CD14-positive monocyte (primary cell): ENCODE measurements at regions not wholly inside any gene's neighbourhood (a gene's known extent, or its start where the extent isn't known, plus 50 kb on each side); places are given as distances from the start of the nearest gene placed in this dataset.

Experiments used
- DNase-seq, 3 donors: peaks; one replicate each; pipeline ENCODE4 v3.0.0-alpha.2; 2011 to 2022
- H2AFZ ChIP-seq: 2 replicates; pipeline ENCODE4 v1.6.0; 2012; ENCODE audit warnings: mild to moderate bottlenecking, low read depth, low read length, inconsistent platforms; ENCODE audit not compliant: insufficient read depth, poor library complexity, severe bottlenecking
- H3K27ac ChIP-seq, 2 donors: 1 replicate in 1 of 2; 2 replicates in 1 of 2; pipeline ENCODE4 v1.5.1; 2012 to 2013; ENCODE audit warnings: low read length in 2 of 2, control low read depth in 1 of 2, inconsistent platforms in 1 of 2, low read depth in 1 of 2, mild to moderate bottlenecking in 1 of 2
- H3K27me3 ChIP-seq, 2 donors: one replicate each; pipeline versions ENCODE4 v1.6.0 to v1.6.1; 2011 to 2013; ENCODE audit warnings: low read length in 2 of 2; ENCODE audit not compliant: control insufficient read depth in 2 of 2, insufficient read depth in 2 of 2
- H3K36me3 ChIP-seq, 2 donors: replicated peaks in 1 of 2; 1 replicate in 1 of 2; 2 replicates in 1 of 2; pipeline versions ENCODE4 v1.5.1 to v1.6.1; 2012 to 2013; ENCODE audit warnings: low read length in 2 of 2, control low read depth in 1 of 2, inconsistent platforms in 1 of 2, mild to moderate bottlenecking in 1 of 2; ENCODE audit not compliant: insufficient read depth in 2 of 2, control insufficient read depth in 1 of 2
- H3K4me1 ChIP-seq, 2 donors: 1 replicate in 1 of 2; 2 replicates in 1 of 2; pipeline versions ENCODE4 v1.5.1 to v1.6.1; 2012 to 2013; ENCODE audit warnings: low read length in 2 of 2, control low read depth in 1 of 2, inconsistent platforms in 1 of 2, mild to moderate bottlenecking in 1 of 2, moderate library complexity in 1 of 2; ENCODE audit not compliant: insufficient read depth in 2 of 2, control insufficient read depth in 1 of 2
- H3K4me2 ChIP-seq: replicated peaks from 2 replicates; pipeline ENCODE3; 2012; ENCODE audit warnings: low read length, moderate library complexity, mild to moderate bottlenecking; ENCODE audit not compliant: poor library complexity, severe bottlenecking; ENCODE audit errors: extremely low read depth
- H3K4me3 ChIP-seq, 3 experiments: fragments of 200-600 bp in 1 of 3; sonication (generic) in 1 of 3; replicated peaks in 1 of 3; 1 replicate in 2 of 3; 2 replicates in 1 of 3; pipeline ENCODE4 v1.5.1; 2011 to 2013; ENCODE audit warnings: low read length in 3 of 3, mild to moderate bottlenecking in 3 of 3, control low read depth in 2 of 3, low read depth in 2 of 3, inconsistent platforms in 1 of 3, moderate library complexity in 1 of 3
- H3K79me2 ChIP-seq: 2 replicates; pipeline ENCODE4 v1.6.0; 2012; ENCODE audit warnings: mild to moderate bottlenecking, control low read depth, inconsistent platforms, low read length, moderate library complexity; ENCODE audit not compliant: insufficient read depth
- H3K9ac ChIP-seq: 2 replicates; pipeline ENCODE4 v1.6.0; 2017; ENCODE audit warnings: low read length, mild to moderate bottlenecking; ENCODE audit not compliant: insufficient read depth, poor library complexity, severe bottlenecking
- H3K9me3 ChIP-seq, 2 donors: replicated peaks in 1 of 2; 1 replicate in 1 of 2; 2 replicates in 1 of 2; pipeline versions ENCODE4 v1.5.1 to v1.6.1; 2012 to 2013; ENCODE audit warnings: low read length in 2 of 2, control low read depth in 1 of 2; ENCODE audit not compliant: control insufficient read depth in 1 of 2, insufficient read depth in 1 of 2
- H4K20me1 ChIP-seq: 2 replicates; pipeline ENCODE4 v1.6.0; 2012; ENCODE audit warnings: mild to moderate bottlenecking, low read length, control low read depth, moderate library complexity; ENCODE audit not compliant: insufficient read depth
- H3K27ac Mint-ChIP-seq, 7 donors: one replicate each; pipeline ENCODE4 v1.8.0; 2020; ENCODE audit warnings: mild to moderate bottlenecking in 7 of 7, mixed read lengths in 7 of 7, moderate library complexity in 6 of 7, inconsistent platforms in 2 of 7
- H3K27me3 Mint-ChIP-seq, 3 donors: one replicate each; pipeline ENCODE4 v1.8.0; 2021 to 2022; ENCODE audit warnings: low read depth in 3 of 3, mild to moderate bottlenecking in 3 of 3, mixed read lengths in 3 of 3, moderate library complexity in 3 of 3, inconsistent platforms in 1 of 3
- H3K36me3 Mint-ChIP-seq, 2 donors: one replicate each; pipeline ENCODE4 v1.8.0; 2020; ENCODE audit warnings: mixed read lengths in 2 of 2, inconsistent platforms in 1 of 2, mild to moderate bottlenecking in 1 of 2
- H3K4me1 Mint-ChIP-seq: one replicate; pipeline ENCODE4 v1.8.0; 2020; ENCODE audit warnings: mild to moderate bottlenecking, mixed read lengths
- H3K4me3 Mint-ChIP-seq, 2 donors: one replicate each; pipeline ENCODE4 v1.8.0; 2020; ENCODE audit warnings: mild to moderate bottlenecking in 2 of 2, mixed read lengths in 2 of 2, moderate library complexity in 1 of 2
- H3K9me3 Mint-ChIP-seq, 7 donors: one replicate each; pipeline ENCODE4 v1.8.0; 2020 to 2022; ENCODE audit warnings: mixed read lengths in 7 of 7, mild to moderate bottlenecking in 6 of 7, moderate library complexity in 6 of 7, inconsistent platforms in 2 of 7
- WGBS: methylation state at CpG from one replicate; pipeline ENCODE4 v1.1.5; 2013; ENCODE audit warnings: missing lambda C conversion rate; ENCODE audit not compliant: insufficient coverage; 5-methylcytosine and 5-hydroxymethylcytosine counted together
- intact Hi-C, 2 donors: fragments of 100-400 bp; cut with micrococcal nuclease; formaldehyde crosslinking; loops; one replicate each; pipeline versions ENCODE4 v1.15.0 to v1.15.1; 2023
- TF ChIP-seq, protein P1 (sequence below): fragments of 200-600 bp; IDR thresholded peaks from one replicate; pipeline ENCODE4 v1.8.0; 2022; ENCODE audit warnings: antibody characterized with exemption, mild to moderate bottlenecking

DNA sequence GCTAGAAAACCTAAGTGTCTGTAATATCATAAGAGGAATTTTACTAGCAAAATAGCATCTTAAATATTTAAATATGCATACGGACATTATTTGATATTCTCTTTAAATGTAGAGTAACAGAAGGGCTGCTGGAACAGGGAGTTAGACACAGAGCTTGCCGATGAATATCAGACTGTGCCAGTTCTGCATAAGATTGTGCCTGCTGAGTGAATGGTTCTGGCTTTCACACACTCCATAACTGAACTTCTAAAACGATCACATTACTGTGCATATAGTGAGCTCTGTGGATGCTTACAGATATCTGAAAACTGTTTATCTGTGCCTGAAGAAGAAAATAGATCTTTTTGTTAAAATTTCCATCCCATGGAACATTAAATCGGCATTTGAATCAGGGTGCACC, 867.4 kb upstream of the PCDH10 start:
- DNase-seq: no peak
- H3K27ac ChIP-seq: no peak overlapping the region
- H4K20me1 ChIP-seq: no peaks in the 10 kb centered on the region

DNA sequence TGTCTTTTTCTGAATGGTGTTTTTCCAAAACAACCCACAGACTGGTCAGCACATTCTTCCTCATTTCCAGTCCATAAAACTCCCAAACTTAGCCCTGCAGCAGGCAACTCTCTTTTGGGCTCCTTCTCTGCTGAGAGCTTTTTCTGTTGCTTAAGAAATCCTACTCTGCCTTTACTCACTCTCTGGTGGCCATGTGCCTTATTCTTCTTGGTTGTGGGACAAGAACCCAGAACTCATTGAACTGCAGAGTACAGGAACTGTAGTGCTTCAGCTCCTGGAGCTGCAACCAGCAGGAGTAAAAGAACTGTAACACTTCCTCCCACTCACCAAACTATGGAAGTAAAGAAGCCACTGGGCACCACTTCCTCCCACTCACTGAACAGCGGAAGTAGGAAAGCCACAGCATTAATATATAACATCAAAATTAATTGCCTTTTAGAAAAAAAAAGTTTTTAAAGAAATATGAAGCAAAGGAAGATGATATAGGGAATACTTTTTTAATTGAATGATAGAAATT, 864.1 kb upstream of the PCDH10 start:
- H4K20me1 ChIP-seq: no peaks in the 10 kb centered on the region
- no peaks in the 10 kb centered on the region for H3K36me3 ChIP-seq
- no peaks in the 10 kb centered on the region for H3K36me3 Mint-ChIP-seq
- peaks cover 0 to 4% of the 10 kb centered on the region in 2 donors for H3K9me3 ChIP-seq
- DNase-seq: no peak
- no peak overlapping the region for H3K4me2 ChIP-seq
- no peaks in the 10 kb centered on the region for H3K4me1 Mint-ChIP-seq
- peaks cover 0 to 7% (median 0%) of the 10 kb centered on the region in 7 donors for H3K9me3 Mint-ChIP-seq
- TF ChIP-seq, protein P1, sequence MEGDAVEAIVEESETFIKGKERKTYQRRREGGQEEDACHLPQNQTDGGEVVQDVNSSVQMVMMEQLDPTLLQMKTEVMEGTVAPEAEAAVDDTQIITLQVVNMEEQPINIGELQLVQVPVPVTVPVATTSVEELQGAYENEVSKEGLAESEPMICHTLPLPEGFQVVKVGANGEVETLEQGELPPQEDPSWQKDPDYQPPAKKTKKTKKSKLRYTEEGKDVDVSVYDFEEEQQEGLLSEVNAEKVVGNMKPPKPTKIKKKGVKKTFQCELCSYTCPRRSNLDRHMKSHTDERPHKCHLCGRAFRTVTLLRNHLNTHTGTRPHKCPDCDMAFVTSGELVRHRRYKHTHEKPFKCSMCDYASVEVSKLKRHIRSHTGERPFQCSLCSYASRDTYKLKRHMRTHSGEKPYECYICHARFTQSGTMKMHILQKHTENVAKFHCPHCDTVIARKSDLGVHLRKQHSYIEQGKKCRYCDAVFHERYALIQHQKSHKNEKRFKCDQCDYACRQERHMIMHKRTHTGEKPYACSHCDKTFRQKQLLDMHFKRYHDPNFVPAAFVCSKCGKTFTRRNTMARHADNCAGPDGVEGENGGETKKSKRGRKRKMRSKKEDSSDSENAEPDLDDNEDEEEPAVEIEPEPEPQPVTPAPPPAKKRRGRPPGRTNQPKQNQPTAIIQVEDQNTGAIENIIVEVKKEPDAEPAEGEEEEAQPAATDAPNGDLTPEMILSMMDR: no peak
- intact Hi-C loops: no loop called here
- H3K4me1 ChIP-seq: no peaks in the 10 kb centered on the region
- H3K27ac Mint-ChIP-seq: no peak overlapping the region
- no peaks in the 10 kb centered on the region for H3K27me3 Mint-ChIP-seq
- no peak overlapping the region for H2AFZ ChIP-seq
- H3K4me3 ChIP-seq: no peak overlapping the region
- no CpG with 5 or more reads among the region's 1 CpG for WGBS
- H3K27ac ChIP-seq: no peak overlapping the region
- no peaks in the 10 kb centered on the region for H3K79me2 ChIP-seq
- H3K27me3 ChIP-seq: no peaks in the 10 kb centered on the region
- no peak overlapping the region for H3K9ac ChIP-seq
- H3K4me3 Mint-ChIP-seq: no peak overlapping the region

More for the DNA sequence above, 867.4 kb upstream of the PCDH10 start:
- TF ChIP-seq, protein P1: no peak
- Mint-ChIP-seq H3K4me3 (no peak overlapping the region), H3K4me1 (no peaks in the 10 kb centered on the region), H3K9me3 (peaks cover 0 to 9% (median 0%) of the 10 kb centered on the region in 7 donors), H3K27me3 (peaks cover 0 to 2% (median 0%) of the 10 kb centered on the region in 3 donors), H3K27ac (no peak overlapping the region), H3K36me3 (no peaks in the 10 kb centered on the region)
- Histone ChIP-seq H3K9me3 (peaks cover 0 to 4% of the 10 kb centered on the region in 2 donors), H3K27me3 (no peaks in the 10 kb centered on the region), H3K79me2 (no peaks in the 10 kb centered on the region), H3K4me1 (no peaks in the 10 kb centered on the region), H3K36me3 (no peaks in the 10 kb centered on the region), H3K4me3 (no peak overlapping the region), H3K4me2 (no peak overlapping the region), H2AFZ (no peak overlapping the region), H3K9ac (no peak overlapping the region)
- intact Hi-C loops: no loop called here
- no CpG with 5 or more reads among the region's 4 CpGs for WGBS
